GM19463 (cell line): ENCODE measurements at regions not wholly inside any gene's neighbourhood (a gene's known extent, or its start where the extent isn't known, plus 50 kb on each side); places are given as distances from the start of the nearest gene placed in this dataset.

Experiments used
- ATAC-seq: cut with Tn5 transposase; IDR thresholded peaks from one replicate; pipeline ENCODE4 v1.9.1; 2021; ENCODE audit warnings: mild to moderate bottlenecking, moderate library complexity; ENCODE audit not compliant: unreplicated experiment

- peak; percentile 20 for ATAC-seq
Measured at GRCh38 chr9:107874137-107874536, 384.6 kb upstream of the KLF4 start.

- ATAC-seq = no peak
Measured at GRCh38 chr9:107872457-107873192, 383.1 kb upstream of the KLF4 start.

GRCh38 chr9:107870927-107871680 is 381.5 kb upstream of the KLF4 start:
- ATAC-seq = no peak

- no peak for ATAC-seq
Measured at GRCh38 chr9:107870221-107870620, 380.7 kb upstream of the KLF4 start.

GRCh38 chr9:107869111-107869510 is 379.5 kb upstream of the KLF4 start:
- no peak for ATAC-seq

GRCh38 chr9:107868186-107868585 is 378.6 kb upstream of the KLF4 start:
- no peak for ATAC-seq

GRCh38 chr9:107867738-107868137 is 378.2 kb upstream of the KLF4 start:
- ATAC-seq = no peak

GRCh38 chr9:107866711-107867311 is 377.2 kb upstream of the KLF4 start:
- ATAC-seq = no peak

- ATAC-seq = no peak
Measured at GRCh38 chr9:107863396-107863795, 373.8 kb upstream of the KLF4 start.

- ATAC-seq = no peak
Measured at GRCh38 chr9:107862881-107863280, 373.3 kb upstream of the KLF4 start.

- no peak for ATAC-seq
Measured at GRCh38 chr9:107862323-107862722, 372.8 kb upstream of the KLF4 start.

- ATAC-seq = no peak
Measured at GRCh38 chr9:107861075-107861474, 371.5 kb upstream of the KLF4 start.

GRCh38 chr9:107858260-107858659 is 368.7 kb upstream of the KLF4 start:
- no peak for ATAC-seq

GRCh38 chr9:107856633-107857032 is 367.1 kb upstream of the KLF4 start:
- no peak for ATAC-seq

GRCh38 chr9:107855164-107855563 is 365.6 kb upstream of the KLF4 start:
- no peak for ATAC-seq

- ATAC-seq = no peak
Measured at GRCh38 chr9:107853461-107853860, 363.9 kb upstream of the KLF4 start.

- ATAC-seq = no peak
Measured at GRCh38 chr9:107852891-107853290, 363.3 kb upstream of the KLF4 start.

- no peak for ATAC-seq
Measured at GRCh38 chr9:107850653-107851052, 361.1 kb upstream of the KLF4 start.

- ATAC-seq = no peak
Measured at GRCh38 chr9:107847978-107848964, 358.7 kb upstream of the KLF4 start.

- ATAC-seq = no peak
Measured at GRCh38 chr9:107842530-107842929, 353.0 kb upstream of the KLF4 start.

GRCh38 chr9:107841076-107841475 is 351.5 kb upstream of the KLF4 start:
- ATAC-seq = no peak
